ENCODE measurements at regions not wholly inside any gene's neighbourhood (a gene's known extent, or its start where the extent isn't known, plus 50 kb on each side); places are given as distances from the start of the nearest gene placed in this dataset.

DNA sequence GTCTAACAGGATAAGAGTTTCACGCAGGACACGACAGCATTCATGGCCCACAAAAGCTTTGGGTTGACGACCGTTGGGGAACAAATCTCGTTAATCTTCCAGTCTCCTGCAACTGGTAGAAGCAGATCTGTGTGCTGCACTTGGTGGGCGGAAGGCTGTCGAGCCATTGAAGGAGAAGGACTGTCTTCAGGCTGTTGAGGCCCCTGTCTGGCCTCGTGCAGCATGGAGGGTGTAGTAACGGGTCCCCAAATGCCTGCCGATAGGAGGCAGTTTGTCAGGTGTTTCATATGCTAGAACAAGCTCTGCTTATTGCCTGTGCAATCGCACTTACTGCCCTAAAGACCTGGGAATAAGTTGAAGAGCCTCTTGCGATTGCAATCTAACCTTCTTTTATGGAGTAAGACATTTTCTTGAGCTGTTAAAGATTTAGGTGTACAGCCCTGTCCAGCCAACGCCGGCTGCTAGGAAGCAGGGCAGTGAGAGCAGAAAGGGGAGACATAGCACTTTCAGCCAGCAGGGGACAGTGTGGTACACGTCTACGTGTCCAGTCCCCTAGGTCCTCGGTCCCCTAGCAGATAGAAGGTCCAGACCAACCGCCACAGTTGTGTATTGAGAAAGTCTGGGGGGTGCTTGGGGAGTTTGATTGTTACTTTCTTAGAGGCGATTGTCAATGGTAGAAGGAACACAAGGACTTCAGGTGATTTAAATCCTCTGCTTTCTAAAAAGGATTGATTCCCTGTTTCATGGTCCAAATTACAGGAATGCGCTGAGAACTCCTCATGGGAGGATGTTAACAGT is 102.3 kb upstream of the TMPRSS2 start:
- Histone ChIP-seq H3K79me2 (ENCODE audit: control insufficient read depth in 1 of 2, insufficient read depth in 2 of 2, low read length in 2 of 2) (no peaks in the 10 kb centered on the region), H3K9me3 (ENCODE audit: insufficient read depth in 2 of 2, low read depth in 1 of 2, low read length in 1 of 2) (peaks cover 0 to 6% of the 10 kb centered on the region in 2 experiments; a peak in 2 of 4 replicates), H4K5ac (ENCODE audit: insufficient read length, low read depth, low read length) (no peak overlapping the region), H4K91ac (replicated peaks; ENCODE audit: insufficient read length, low read length) (no peak overlapping the region), H3K56ac (replicated peaks; ENCODE audit: insufficient read length, low read depth, low read length) (no peak overlapping the region), H2BK120ac (replicated peaks; ENCODE audit: low read depth, low read length) (no peak overlapping the region), H4K20me1 (replicated peaks in 1 of 2; ENCODE audit: control insufficient read depth in 1 of 2, insufficient read depth in 2 of 2, low read length in 2 of 2) (no peaks in the 10 kb centered on the region), H3K4me3 (ENCODE audit: extremely low read depth in 1 of 4, insufficient read depth in 2 of 4, low read depth in 3 of 4, low read length in 4 of 4) (no peak overlapping the region), H3K23ac (ENCODE audit: insufficient read length) (no peak overlapping the region), H3K9ac (replicated peaks in 1 of 4; ENCODE audit: extremely low read depth in 1 of 4, low read depth in 3 of 4, low read length in 3 of 4) (no peak overlapping the region), H3K14ac (ENCODE audit: insufficient read length) (no peak overlapping the region), H2BK20ac (ENCODE audit: low read length) (no peak overlapping the region), H3K4ac (replicated peaks; ENCODE audit: insufficient read length, low read depth, low read length) (no peak overlapping the region), H4K8ac (ENCODE audit: extremely low read depth, insufficient read depth, low read length) (no peak overlapping the region), H3K18ac (ENCODE audit: extremely low read depth, low read length) (no peak overlapping the region), H2BK15ac (ENCODE audit: low read length) (no peak overlapping the region), H2AFZ (ENCODE audit: low read length) (no peak overlapping the region), H3K23me2 (ENCODE audit: low read depth, low read length) (no peaks in the 10 kb centered on the region), H3K4me2 (ENCODE audit: insufficient read depth in 1 of 2, low read depth in 2 of 2, low read length in 2 of 2) (no peak overlapping the region), H2BK12ac (ENCODE audit: low read depth, low read length) (no peak overlapping the region), H3K27ac (ENCODE audit: low read depth, low read length) (no peak overlapping the region), H3K4me1 (replicated peaks in 1 of 4; ENCODE audit: control insufficient read depth in 3 of 4, insufficient read depth in 4 of 4, low read length in 3 of 4) (peaks cover 0 to 18% (median 13%) of the 10 kb centered on the region in 4 experiments; a peak in 6 of 7 replicates), H3K36me3 (ENCODE audit: control insufficient read depth in 2 of 4, insufficient read depth in 4 of 4, low read length in 3 of 4) (no peaks in the 10 kb centered on the region), H3K79me1 (ENCODE audit: low read depth, low read length) (no peaks in the 10 kb centered on the region), H2AK5ac (ENCODE audit: low read depth, low read length) (no peak overlapping the region), H3K27me3 (replicated peaks in 1 of 4; ENCODE audit: control insufficient read depth in 3 of 4, extremely low read depth in 1 of 4, insufficient read depth in 3 of 4, low read length in 3 of 4) (peaks cover 0 to 2% (median under 1%) of the 10 kb centered on the region in 4 experiments; a peak in 1 of 7 replicates), H2BK5ac (ENCODE audit: low read depth, low read length) (no peak overlapping the region)
- CTCF ChIA-PET (ENCODE audit: partially characterized antibody): interaction anchor here (0.8 to 10.3 kb wide), 22 partner anchors 9 to 508 kb away, joined by 3 to 132 read pairs (median 4); no protein-coding TSS in a partner anchor
- POLR2A ChIA-PET (ENCODE audit: partially characterized antibody): interaction anchor here (0.8 kb wide), 1 partner anchor 45 kb away, joined by 3 read pairs; no protein-coding TSS in a partner anchor
- WGBS, 2 experiments (ENCODE audit: extremely low coverage in 1 of 2, insufficient coverage in 1 of 2, insufficient read length in 1 of 2, insufficient replicate concordance in 2 of 2, low coverage in 1 of 2, low lambda C conversion rate in 2 of 2, missing lambda C conversion rate in 1 of 2): 72% methylated on average over 20 of the region's 20 CpGs; no CpG with 5 or more reads in 1 of the 2 experiments
- FAIRE-seq (no peak), DNase-seq (ENCODE audit: low read depth in 1 of 2, low spot score in 2 of 2) (peak in 1 of 2 experiments; percentile 78)
- TF ChIP-seq, protein P1, sequence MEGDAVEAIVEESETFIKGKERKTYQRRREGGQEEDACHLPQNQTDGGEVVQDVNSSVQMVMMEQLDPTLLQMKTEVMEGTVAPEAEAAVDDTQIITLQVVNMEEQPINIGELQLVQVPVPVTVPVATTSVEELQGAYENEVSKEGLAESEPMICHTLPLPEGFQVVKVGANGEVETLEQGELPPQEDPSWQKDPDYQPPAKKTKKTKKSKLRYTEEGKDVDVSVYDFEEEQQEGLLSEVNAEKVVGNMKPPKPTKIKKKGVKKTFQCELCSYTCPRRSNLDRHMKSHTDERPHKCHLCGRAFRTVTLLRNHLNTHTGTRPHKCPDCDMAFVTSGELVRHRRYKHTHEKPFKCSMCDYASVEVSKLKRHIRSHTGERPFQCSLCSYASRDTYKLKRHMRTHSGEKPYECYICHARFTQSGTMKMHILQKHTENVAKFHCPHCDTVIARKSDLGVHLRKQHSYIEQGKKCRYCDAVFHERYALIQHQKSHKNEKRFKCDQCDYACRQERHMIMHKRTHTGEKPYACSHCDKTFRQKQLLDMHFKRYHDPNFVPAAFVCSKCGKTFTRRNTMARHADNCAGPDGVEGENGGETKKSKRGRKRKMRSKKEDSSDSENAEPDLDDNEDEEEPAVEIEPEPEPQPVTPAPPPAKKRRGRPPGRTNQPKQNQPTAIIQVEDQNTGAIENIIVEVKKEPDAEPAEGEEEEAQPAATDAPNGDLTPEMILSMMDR (IDR thresholded peaks at IDR 0.05; ENCODE audit: control extremely low read depth in 1 of 3, insufficient read depth in 1 of 3, low read depth in 1 of 3, low read length in 3 of 3): peak; percentile 74 to 93 (median 88)
- peak; percentile 75 to 77 for TF ChIP-seq RAD21 (IDR thresholded peaks at IDR 0.05 in 1 of 2, conservative IDR thresholded peaks at IDR 0.05 in 1 of 2; ENCODE audit: low read depth in 2 of 2, low read length in 2 of 2)
- TF ChIP-seq CREB1 (IDR thresholded peaks at IDR 0.05): peak; percentile 72
- no peak for TF ChIP-seq PHF8 (conservative IDR thresholded peaks at IDR 0.05; ENCODE audit: low read depth, low read length)

Measured in H1 (cell line).